ENCODE measurements at regions not wholly inside any gene's neighbourhood (a gene's known extent, or its start where the extent isn't known, plus 50 kb on each side); places are given as distances from the start of the nearest gene placed in this dataset.
"Not testable (repeated sequence)": the region's sequence is repeated elsewhere in the genome, so short reads cannot be mapped to it uniquely, and the experiment has no call there.

DNA sequence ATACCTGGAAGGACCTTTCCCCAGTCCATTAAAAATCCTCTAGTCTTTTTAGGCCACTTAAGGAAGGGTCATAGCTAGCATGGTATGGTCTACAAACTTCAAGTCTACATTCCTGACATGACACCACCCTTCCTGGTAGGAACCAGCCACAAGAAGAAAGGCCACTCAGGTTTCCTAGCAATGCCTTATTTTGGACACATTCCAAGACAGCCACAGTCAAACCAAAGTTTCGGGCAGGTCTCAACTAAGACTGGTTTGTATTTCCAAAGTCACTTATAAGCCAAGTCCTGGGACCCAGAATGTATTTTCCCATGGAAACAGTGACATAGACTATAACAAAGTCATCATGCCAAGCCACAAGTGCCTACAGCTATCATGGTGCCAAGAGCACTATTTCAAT lies 50.6 kb upstream of the SLC44A3 start:
- no peak for DNase-seq

- no peak for DNase-seq
Observed at GRCh38 chr1:94768036-94768435, 52.1 kb upstream of the SLC44A3 start.

DNA sequence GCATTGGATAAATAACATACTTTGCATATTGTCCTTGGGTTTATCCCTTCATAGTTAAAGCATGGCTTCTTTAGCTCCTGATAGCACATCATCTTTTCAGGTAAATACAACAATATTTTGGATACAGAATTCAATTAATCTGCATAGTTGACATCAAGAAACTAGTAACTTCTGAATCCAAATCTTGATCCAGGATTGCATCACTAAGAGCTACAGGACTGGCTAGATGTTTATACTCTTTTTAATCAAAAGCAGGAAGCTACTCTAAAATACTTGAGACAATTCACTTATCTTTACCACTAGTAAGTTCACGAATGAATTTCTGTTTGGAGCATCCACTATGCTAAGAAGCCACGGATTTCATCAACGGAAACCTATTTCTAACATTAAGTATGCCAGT lies 54.2 kb upstream of the SLC44A3 start:
- no peak for DNase-seq

- no peak for DNase-seq
Observed at GRCh38 chr1:94759188-94759587, 61.0 kb upstream of the SLC44A3 start.

GRCh38 chr1:94757931-94758330 lies 62.2 kb upstream of the SLC44A3 start:
- DNase-seq: peak; percentile 48

GRCh38 chr1:94755675-94756074 lies 64.5 kb upstream of the SLC44A3 start:
- peak; percentile 66 for DNase-seq

DNA sequence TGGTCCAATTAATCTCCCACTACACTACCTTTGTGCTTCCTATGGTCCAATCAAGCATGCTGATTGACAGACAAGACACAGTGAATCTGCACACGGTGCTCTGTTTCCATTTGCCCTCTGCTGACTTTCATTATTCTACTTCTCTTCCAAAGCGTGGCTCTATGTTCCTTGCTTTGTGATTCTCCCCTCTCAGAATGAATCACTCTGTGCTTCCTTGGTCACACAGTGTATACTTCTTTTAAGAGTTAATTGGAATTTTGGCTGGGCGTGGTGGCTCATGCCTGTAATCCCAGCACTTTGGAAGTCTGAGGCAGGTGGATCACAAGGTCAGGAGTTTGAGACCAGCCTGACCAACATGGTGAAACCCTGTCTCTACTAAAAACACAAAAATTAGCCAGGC lies 65.1 kb upstream of the SLC44A3 start:
- DNase-seq: not testable (repeated sequence)

GRCh38 chr1:94754570-94754969 lies 65.6 kb upstream of the SLC44A3 start:
- no peak for DNase-seq

DNA sequence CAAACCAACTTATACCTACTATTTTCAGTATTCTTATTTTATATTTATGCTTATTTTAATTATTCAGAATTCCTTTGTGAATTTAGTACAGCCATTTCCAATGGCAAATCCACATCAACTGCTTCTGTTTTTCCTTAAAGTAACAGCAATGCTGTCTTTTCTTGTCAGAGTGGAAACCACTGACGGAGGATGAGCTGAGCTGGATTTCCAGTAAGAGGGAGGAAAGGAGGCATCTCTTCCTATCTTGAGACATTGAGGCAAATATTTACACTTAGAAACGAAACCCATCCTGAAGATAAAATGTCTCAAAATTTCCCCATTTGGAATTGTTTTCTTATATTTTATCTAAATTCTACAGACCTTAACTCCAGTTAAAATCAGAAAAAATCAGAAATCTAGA lies 66.1 kb upstream of the SLC44A3 start:
- DNase-seq: no peak

DNA sequence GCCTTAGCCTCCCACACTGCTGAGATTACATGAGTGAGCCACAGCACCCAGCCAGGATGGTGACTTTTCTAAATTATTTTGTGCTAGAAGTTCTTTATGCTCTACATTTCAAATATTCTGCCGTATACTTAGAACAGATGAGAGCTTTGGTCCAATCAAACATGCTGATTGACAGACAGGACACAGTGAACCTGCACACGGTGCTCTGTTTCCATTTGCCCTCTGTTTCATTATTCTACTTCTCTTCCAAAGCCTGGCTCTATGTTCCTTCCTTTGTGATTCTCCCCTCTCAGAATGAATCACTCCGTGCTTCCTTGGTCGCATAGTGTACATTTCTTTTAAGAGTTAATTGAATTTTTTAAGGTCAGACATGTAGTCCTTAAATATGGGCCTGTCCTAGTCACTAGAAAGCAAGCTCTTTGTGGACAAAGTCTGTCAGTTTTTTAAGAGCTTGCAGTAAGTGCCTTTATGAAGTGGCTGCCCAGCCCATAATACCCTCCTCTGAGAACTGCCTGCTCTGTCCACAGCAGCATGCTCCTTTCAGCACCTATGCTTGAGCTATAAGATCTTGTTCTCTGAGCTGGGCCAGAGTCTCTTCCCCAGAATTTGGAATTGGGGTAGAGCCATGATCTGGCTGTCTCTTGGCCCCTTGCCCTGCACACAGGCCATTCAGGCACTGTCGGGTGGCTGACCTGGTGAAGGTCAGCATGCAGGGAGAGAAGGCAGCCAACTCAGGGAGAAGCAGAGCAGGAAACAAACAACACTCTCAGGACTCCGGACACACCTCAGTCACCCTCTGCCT lies 66.8 kb upstream of the SLC44A3 start:
- no peak for DNase-seq

- DNase-seq: not testable (repeated sequence)
Observed at GRCh38 chr1:94751483-94751882, 68.7 kb upstream of the SLC44A3 start.

DNA sequence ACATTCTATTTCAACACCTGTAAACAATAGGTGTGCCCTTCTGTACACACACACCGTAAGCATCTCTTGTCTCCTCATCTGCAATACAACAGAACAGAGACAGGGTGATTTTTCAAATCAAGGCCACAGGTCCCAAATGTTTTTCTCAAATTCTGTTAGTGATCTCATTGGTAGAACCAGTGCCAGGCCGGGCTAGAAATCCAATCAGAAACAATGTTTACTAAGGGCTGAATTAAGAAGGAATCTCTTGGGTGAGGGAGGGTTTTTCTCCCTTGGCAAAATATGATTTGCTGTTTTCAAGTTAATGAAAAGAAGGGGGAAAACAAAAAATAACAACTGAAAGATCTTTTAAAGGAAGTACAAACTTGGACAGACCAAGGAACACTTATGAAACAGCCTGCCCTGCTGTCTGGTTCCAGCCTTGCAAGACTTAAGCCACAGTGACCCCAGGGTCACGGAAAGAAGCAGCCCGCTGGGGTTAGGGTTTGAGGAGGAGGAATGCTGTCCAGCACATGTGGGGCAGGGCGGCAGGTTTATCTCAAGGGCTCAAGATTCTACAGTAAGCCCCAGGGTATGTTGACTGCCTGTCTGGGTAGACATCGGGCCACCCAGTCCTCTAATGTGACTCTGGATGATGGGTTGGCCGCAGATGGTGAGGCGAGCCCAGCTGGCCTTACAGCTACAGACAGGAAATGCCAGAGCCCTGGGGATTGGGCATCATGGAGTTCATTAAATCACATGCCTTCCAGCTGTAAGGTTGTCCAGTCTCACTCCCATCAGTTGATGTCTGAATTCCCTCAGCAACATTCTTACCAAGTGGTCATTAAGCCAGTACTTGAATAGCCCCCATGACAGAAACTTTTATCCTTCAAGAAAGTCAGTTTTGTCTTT lies 73.3 kb upstream of the SLC44A3 start:
- DNase-seq: no peak

GRCh38 chr1:94745742-94746141 lies 74.4 kb upstream of the SLC44A3 start:
- DNase-seq: no peak

GRCh38 chr1:94743862-94744261 lies 76.3 kb upstream of the SLC44A3 start:
- DNase-seq: peak; percentile 72

GRCh38 chr1:94741996-94742395 lies 78.2 kb upstream of the SLC44A3 start:
- DNase-seq: no peak

- no peak for DNase-seq
Observed at GRCh38 chr1:94741510-94741909, 78.6 kb upstream of the SLC44A3 start.

GRCh38 chr1:94739521-94740061 lies 80.6 kb upstream of the SLC44A3 start:
- DNase-seq: no peak

GRCh38 chr1:94738371-94738770 lies 81.8 kb upstream of the SLC44A3 start:
- no peak for DNase-seq

DNA sequence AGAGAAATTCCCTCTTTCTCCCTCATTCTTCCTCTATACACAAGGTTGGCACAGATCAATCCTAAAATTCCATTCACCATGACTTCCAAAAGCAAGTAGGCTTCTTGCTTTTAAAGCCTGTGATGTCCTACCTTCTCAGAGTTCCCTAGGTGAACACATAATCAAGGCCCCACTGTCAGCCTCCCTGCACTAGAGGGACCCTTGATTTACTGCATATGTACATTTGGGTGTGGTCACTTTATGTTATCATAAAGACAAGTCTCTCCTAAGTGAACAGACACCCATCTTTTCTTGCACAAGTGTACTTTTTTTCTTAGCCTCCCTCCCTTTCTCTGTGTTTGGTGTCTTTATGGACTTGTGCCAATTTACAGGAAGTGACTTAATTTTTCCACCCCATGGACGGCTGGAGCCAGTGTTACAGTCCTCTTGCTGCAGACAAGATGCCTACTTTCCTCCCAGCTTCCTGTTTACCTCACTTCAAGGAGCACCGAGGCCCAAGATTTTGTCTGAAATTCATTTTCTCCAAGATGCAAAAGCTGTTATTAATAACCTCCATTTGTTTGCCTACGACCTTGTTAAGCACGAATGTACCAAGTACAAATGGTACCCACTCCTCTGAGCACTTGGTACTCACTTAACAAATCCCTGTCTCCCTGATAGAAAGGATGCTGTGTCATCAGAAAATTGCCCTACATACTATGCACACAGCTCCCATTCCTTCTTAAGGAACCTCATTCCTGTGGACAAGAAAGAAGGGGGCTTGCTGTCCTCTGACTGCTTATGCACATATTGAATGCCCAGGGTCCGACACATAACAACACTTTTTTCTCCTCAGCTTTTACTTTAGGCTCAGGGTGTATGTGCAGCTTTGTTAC lies 82.8 kb upstream of the SLC44A3 start:
- no peak for DNase-seq

DNA sequence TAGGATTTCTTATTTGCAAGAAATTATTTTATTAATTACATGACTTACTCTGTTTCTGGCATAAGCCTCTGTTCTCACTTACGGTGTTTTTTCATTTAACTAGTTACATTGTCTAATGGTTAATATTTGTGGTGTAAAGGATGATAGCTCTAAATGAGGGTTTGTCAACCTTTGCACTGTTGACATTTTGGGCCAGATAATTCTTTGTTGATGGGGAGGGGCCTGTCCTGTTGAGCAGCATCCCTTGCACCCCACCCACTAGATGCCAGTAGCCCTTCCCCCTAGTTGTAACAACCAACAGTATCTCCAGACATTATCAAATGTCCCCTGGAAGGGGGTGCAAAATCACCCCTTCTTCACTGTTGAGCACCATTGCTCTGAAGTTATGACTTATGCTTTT lies 83.6 kb upstream of the SLC44A3 start:
- no peak for DNase-seq

- no peak for DNase-seq
Observed at GRCh38 chr1:94736073-94736472, 84.1 kb upstream of the SLC44A3 start.

Measured in muscle of arm (tissue), 1 donor.